ENCODE measurements at regions not wholly inside any gene's neighbourhood (a gene's known extent, or its start where the extent isn't known, plus 50 kb on each side); places are given as distances from the start of the nearest gene placed in this dataset.

DNA sequence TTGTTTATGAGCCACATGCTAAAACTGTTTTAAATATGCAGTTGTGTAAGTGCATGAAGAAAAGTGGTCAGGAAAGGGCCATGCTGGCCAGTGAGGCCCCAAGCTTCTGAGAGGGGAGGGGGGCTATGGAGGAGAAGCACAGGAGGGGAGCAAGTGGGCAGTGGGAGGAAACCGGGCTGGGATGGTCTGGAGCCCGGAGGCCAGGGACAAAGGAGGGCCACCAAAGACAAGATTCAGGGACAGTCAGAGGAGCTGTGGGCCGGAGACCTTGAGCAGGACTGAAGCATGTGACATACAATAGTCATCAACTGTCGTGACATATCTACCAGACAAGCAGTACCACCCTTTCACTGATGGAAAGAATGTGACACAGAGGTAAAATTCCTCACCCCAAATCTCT is 333.2 kb upstream of the IRX1 start:
- ChIA-PET CTCF (ENCODE audit: low intra/inter-chr PET ratio) (no interaction called here), POLR2A (no interaction called here)
- DNase-seq (ENCODE audit: extremely low read depth in 1 of 4, low spot score in 3 of 4) (no peak), FAIRE-seq (no peak), ATAC-seq (no peak)
- no peaks in the 10 kb centered on the region; a peak in 1 of 5 replicates for H3K27me3 ChIP-seq (ENCODE audit: control insufficient read depth in 2 of 2, insufficient read depth in 2 of 2, low read length in 2 of 2)
- TF ChIP-seq RCOR1 (IDR thresholded peaks at IDR 0.05; ENCODE audit: borderline replicate concordance in 1 of 2, low read depth in 2 of 2, low read length in 2 of 2) (no peak), ARID2 (IDR thresholded peaks at IDR 0.05) (no peak), TCFL5 (CRISPR knock-in tag; conservative IDR thresholded peaks at IDR 0.05) (no peak), SMARCA4 (IDR thresholded peaks at IDR 0.05) (no peak), FOXM1 (IDR thresholded peaks at IDR 0.05; ENCODE audit: low read depth) (no peak), FOXM1 (CRISPR knock-in tag; IDR thresholded peaks at IDR 0.05; ENCODE audit: low read depth) (no peak), SIN3B (IDR thresholded peaks at IDR 0.05; ENCODE audit: low read depth) (no peak), KDM5B (IDR thresholded peaks at IDR 0.05; ENCODE audit: insufficient replicate concordance, low read depth, low read length) (no peak), RBM34 (IDR thresholded peaks at IDR 0.05; ENCODE audit: borderline replicate concordance, insufficient read depth, low read length) (no peak), FOXK2 (conservative IDR thresholded peaks at IDR 0.05 in 1 of 2, IDR thresholded peaks at IDR 0.05 in 1 of 2; ENCODE audit: low read depth in 2 of 2) (no peak), SAP30 (IDR thresholded peaks at IDR 0.05; ENCODE audit: borderline replicate concordance, insufficient read depth, low read depth, low read length, poor library complexity, severe bottlenecking) (no peak), ZNF707 (CRISPR knock-in tag; conservative IDR thresholded peaks at IDR 0.05) (no peak), HEY1 (CRISPR knock-in tag; IDR thresholded peaks at IDR 0.05; ENCODE audit: borderline replicate concordance) (no peak), TARDBP (IDR thresholded peaks at IDR 0.05) (no peak)
- H3K27ac ChIP-seq (ENCODE audit: extremely low read depth, low read depth, low read length), result no peak overlapping the region
- H3K4me1 ChIP-seq (replicated peaks in 1 of 2; ENCODE audit: control insufficient read depth in 2 of 2, insufficient read depth in 2 of 2, low read length in 2 of 2), result no peaks in the 10 kb centered on the region
- no peak overlapping the region for H2AFZ ChIP-seq (ENCODE audit: low read depth, low read length)
- in situ Hi-C loops (cut with MboI) (no loop called here), intact Hi-C loops (cut with micrococcal nuclease) (no loop called here)
- no peak overlapping the region for H3K4me2 ChIP-seq (ENCODE audit: insufficient read depth, low read length)
- no peak overlapping the region for H3K9ac ChIP-seq (ENCODE audit: insufficient read depth in 1 of 2, low read depth in 2 of 2, low read length in 2 of 2)
- no peaks in the 10 kb centered on the region for H4K20me1 ChIP-seq (replicated peaks; ENCODE audit: control insufficient read depth, insufficient read depth, low read length)
- H3K4me3 ChIP-seq, result no peak overlapping the region
- no TSS peak for BruUV-seq (replicated peaks)
- 0% methylated on average over 4 of the region's 4 CpGs for WGBS (ENCODE audit: insufficient coverage, low coverage, missing lambda C conversion rate)
- H3K36me3 ChIP-seq (ENCODE audit: control insufficient read depth, insufficient read depth, low read length), result no peaks in the 10 kb centered on the region
- H3K9me3 ChIP-seq (replicated peaks; ENCODE audit: control insufficient read depth, insufficient read depth, low read depth, low read length), result no peaks in the 10 kb centered on the region
- H3K9me1 ChIP-seq (ENCODE audit: control insufficient read depth, insufficient read depth, low read length), result no peaks in the 10 kb centered on the region
- H3K79me2 ChIP-seq (ENCODE audit: control insufficient read depth, insufficient read depth, low read length), result no peaks in the 10 kb centered on the region
